ENCODE measurements at regions not wholly inside any gene's neighbourhood (a gene's known extent, or its start where the extent isn't known, plus 50 kb on each side); places are given as distances from the start of the nearest gene placed in this dataset.
"Not testable (repeated sequence)": the region's sequence is repeated elsewhere in the genome, so short reads cannot be mapped to it uniquely, and the experiment has no call there.

- not testable (repeated sequence) for DNase-seq
Observed at GRCh38 chr2:242079792-242080191, 210.3 kb downstream of the RTP5 start.

GRCh38 chr2:242080575-242081214 is 211.2 kb downstream of the RTP5 start:
- not testable (repeated sequence) for DNase-seq

- not testable (repeated sequence) for DNase-seq
Observed at GRCh38 chr2:242084034-242084433, 214.5 kb downstream of the RTP5 start.

GRCh38 chr2:242085024-242085674 is 215.6 kb downstream of the RTP5 start:
- DNase-seq: not testable (repeated sequence)

GRCh38 chr2:242085941-242086621 is 216.6 kb downstream of the RTP5 start:
- DNase-seq: no peak

GRCh38 chr2:242088044-242088443 is 218.5 kb downstream of the RTP5 start:
- DNase-seq: not testable (repeated sequence)

- peak; percentile 79 for DNase-seq
Observed at GRCh38 chr2:242088471-242089212, 219.1 kb downstream of the RTP5 start.

- DNase-seq: not testable (repeated sequence)
Observed at GRCh38 chr2:242089213-242089549, 219.7 kb downstream of the RTP5 start.

- not testable (repeated sequence) for DNase-seq
Observed at GRCh38 chr2:242097278-242097677, 227.7 kb downstream of the RTP5 start.

GRCh38 chr2:242098034-242098433 is 228.5 kb downstream of the RTP5 start:
- no peak for DNase-seq

GRCh38 chr2:242098445-242099128 is 229.1 kb downstream of the RTP5 start:
- DNase-seq: no peak

GRCh38 chr2:242103093-242103492 is 233.6 kb downstream of the RTP5 start:
- DNase-seq: not testable (repeated sequence)

- not testable (repeated sequence) for DNase-seq
Observed at GRCh38 chr2:242104202-242104956, 234.8 kb downstream of the RTP5 start.

- not testable (repeated sequence) for DNase-seq
Observed at GRCh38 chr2:242107065-242107464, 237.5 kb downstream of the RTP5 start.

GRCh38 chr2:242108797-242109500 is 239.4 kb downstream of the RTP5 start:
- not testable (repeated sequence) for DNase-seq

- DNase-seq: not testable (repeated sequence)
Observed at GRCh38 chr2:242109819-242110218, 240.3 kb downstream of the RTP5 start.

- not testable (repeated sequence) for DNase-seq
Observed at GRCh38 chr2:242111954-242112353, 242.4 kb downstream of the RTP5 start.

GRCh38 chr2:242113492-242113891 is 244.0 kb downstream of the RTP5 start:
- not testable (repeated sequence) for DNase-seq

GRCh38 chr2:242116676-242117075 is 247.1 kb downstream of the RTP5 start:
- DNase-seq: not testable (repeated sequence)

GRCh38 chr2:242117305-242117704 is 247.8 kb downstream of the RTP5 start:
- not testable (repeated sequence) for DNase-seq

GRCh38 chr2:242119682-242120081 is 250.2 kb downstream of the RTP5 start:
- DNase-seq: not testable (repeated sequence)
